ENCODE measurements at regions not wholly inside any gene's neighbourhood (a gene's known extent, or its start where the extent isn't known, plus 50 kb on each side); places are given as distances from the start of the nearest gene placed in this dataset.

DNA sequence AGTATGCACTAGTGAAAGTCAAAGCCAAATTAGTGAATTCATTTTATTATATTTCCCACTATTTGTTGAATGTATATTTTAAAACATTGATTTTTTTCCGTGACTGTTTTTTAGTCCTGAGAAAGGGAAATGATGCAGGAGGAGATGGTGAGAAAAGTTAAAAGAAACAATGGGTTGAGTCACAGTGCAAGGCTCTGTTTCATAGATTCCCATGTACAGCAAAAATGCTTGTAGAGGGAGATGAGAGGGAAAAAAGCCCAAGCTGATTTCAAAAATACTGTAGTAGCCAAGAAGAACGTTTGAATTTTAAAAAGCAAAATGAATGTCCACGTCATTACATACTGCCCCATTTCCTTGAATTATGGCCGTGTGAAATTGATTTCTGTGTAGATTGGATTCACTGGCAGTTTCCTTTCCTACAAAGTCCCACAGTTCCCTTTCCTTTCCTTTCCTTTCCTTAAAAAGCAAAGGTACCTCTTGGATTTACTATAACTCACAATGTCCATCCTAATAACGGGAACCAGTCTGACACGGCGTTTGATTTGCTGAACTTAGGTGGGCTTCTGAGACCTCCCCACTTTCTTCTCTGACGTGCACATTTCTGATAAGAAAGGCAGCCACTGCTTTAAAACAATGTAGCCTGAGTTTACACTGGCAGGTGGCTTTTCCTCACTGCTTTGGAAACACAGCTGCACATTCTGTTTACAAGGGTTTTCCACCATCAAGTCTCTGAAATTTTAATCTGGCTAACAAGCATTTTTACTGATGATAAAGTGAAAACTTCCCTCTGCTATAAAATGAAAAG lies 63.7 kb downstream of the SPCS3 start:
- Histone ChIP-seq H4K20me1 (ENCODE audit: insufficient read depth, low read length) (no peaks in the 10 kb centered on the region), H3K4me2 (ENCODE audit: insufficient read depth, low read length) (no peak overlapping the region), H3K4me3 (ENCODE audit: low read depth in 1 of 2, low read length in 2 of 2) (no peak overlapping the region), H3K36me3 (ENCODE audit: insufficient read depth, low read length) (no peaks in the 10 kb centered on the region), H3K9ac (ENCODE audit: low read depth, low read length) (no peak overlapping the region), H3K27me3 (ENCODE audit: insufficient read depth, low read length, poor library complexity) (no peaks in the 10 kb centered on the region), H3K79me2 (ENCODE audit: insufficient read depth, low read length) (no peaks in the 10 kb centered on the region), H3K4me1 (ENCODE audit: insufficient read depth, low read length) (no peaks in the 10 kb centered on the region), H3K27ac (ENCODE audit: low read length) (no peak overlapping the region), H3K9me3 (ENCODE audit: insufficient read depth, low read length, severe bottlenecking) (no peaks in the 10 kb centered on the region), H2AFZ (ENCODE audit: low read depth, low read length) (no peak overlapping the region)
- no peak for DNase-seq
- no peak for TF ChIP-seq EZH2 (IDR thresholded peaks at IDR 0.05; ENCODE audit: borderline replicate concordance, low read depth, low read length, severe bottlenecking)
- TF ChIP-seq, protein P1, sequence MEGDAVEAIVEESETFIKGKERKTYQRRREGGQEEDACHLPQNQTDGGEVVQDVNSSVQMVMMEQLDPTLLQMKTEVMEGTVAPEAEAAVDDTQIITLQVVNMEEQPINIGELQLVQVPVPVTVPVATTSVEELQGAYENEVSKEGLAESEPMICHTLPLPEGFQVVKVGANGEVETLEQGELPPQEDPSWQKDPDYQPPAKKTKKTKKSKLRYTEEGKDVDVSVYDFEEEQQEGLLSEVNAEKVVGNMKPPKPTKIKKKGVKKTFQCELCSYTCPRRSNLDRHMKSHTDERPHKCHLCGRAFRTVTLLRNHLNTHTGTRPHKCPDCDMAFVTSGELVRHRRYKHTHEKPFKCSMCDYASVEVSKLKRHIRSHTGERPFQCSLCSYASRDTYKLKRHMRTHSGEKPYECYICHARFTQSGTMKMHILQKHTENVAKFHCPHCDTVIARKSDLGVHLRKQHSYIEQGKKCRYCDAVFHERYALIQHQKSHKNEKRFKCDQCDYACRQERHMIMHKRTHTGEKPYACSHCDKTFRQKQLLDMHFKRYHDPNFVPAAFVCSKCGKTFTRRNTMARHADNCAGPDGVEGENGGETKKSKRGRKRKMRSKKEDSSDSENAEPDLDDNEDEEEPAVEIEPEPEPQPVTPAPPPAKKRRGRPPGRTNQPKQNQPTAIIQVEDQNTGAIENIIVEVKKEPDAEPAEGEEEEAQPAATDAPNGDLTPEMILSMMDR (IDR thresholded peaks at IDR 0.05; ENCODE audit: borderline replicate concordance, extremely low read depth, low read length, poor library complexity, severe bottlenecking), result no peak
- no peak for ATAC-seq (ENCODE audit: insufficient read depth, low read depth)

DNA sequence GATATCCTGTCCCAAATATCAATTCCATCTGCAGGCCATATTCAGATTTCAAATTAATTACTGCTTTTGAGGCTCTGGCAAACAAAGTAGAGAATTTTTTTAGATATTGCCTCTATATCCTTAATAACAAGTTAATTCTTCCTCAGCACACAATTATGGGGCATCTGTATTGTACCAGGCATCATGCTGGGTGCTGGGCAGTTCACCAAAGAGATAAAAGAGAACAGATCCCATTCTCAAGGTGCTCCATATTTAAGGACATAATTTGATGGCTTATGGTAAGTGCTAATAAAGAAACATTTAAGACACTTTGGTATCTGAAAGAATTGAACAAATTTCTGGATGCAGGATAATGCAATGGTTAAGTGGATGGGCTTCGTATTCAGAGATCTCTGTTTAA lies 65.8 kb downstream of the SPCS3 start:
- H3K27ac ChIP-seq (ENCODE audit: low read length), result no peak overlapping the region
- H3K9ac ChIP-seq (ENCODE audit: low read depth, low read length), result no peak overlapping the region
- ATAC-seq (ENCODE audit: insufficient read depth, low read depth) (no peak), DNase-seq (no peak)
- no peak overlapping the region for H2AFZ ChIP-seq (ENCODE audit: low read depth, low read length)
- H3K4me1 ChIP-seq (ENCODE audit: insufficient read depth, low read length), result no peaks in the 10 kb centered on the region
- no peaks in the 10 kb centered on the region for H3K27me3 ChIP-seq (ENCODE audit: insufficient read depth, low read length, poor library complexity)
- no peaks in the 10 kb centered on the region for H4K20me1 ChIP-seq (ENCODE audit: insufficient read depth, low read length)
- no peaks in the 10 kb centered on the region for H3K79me2 ChIP-seq (ENCODE audit: insufficient read depth, low read length)
- no peaks in the 10 kb centered on the region for H3K9me3 ChIP-seq (ENCODE audit: insufficient read depth, low read length, severe bottlenecking)
- no peak overlapping the region for H3K4me3 ChIP-seq (ENCODE audit: low read depth in 1 of 2, low read length in 2 of 2)
- no peaks in the 10 kb centered on the region for H3K36me3 ChIP-seq (ENCODE audit: insufficient read depth, low read length)
- H3K4me2 ChIP-seq (ENCODE audit: insufficient read depth, low read length), result no peak overlapping the region
- TF ChIP-seq EZH2 (IDR thresholded peaks at IDR 0.05; ENCODE audit: borderline replicate concordance, low read depth, low read length, severe bottlenecking), result no peak
- TF ChIP-seq, protein P1 (IDR thresholded peaks at IDR 0.05; ENCODE audit: borderline replicate concordance, extremely low read depth, low read length, poor library complexity, severe bottlenecking), result no peak

DNA sequence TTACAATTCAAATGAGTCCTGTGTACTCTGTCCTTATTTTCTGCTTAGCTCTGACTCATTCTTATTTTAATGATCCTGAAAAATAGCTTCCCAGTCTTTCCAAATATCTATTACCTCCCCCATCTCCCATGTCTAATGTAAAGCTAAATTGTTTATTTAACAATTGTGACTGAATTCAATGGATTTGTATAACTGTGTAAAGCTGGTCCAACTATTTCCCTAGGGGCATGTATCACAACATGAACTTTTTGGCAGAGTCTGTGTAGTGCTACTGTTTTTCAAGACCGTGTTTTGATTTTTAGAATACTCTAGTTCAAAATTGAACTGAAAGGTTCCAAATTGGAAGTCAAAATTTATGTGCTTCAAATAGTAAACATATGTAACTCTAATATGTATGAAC lies 67.8 kb downstream of the SPCS3 start:
- Histone ChIP-seq H3K36me3 (ENCODE audit: insufficient read depth, low read length) (no peaks in the 10 kb centered on the region), H3K79me2 (ENCODE audit: insufficient read depth, low read length) (no peaks in the 10 kb centered on the region), H3K4me2 (ENCODE audit: insufficient read depth, low read length) (no peak overlapping the region), H3K27me3 (ENCODE audit: insufficient read depth, low read length, poor library complexity) (peaks cover 3% of the 10 kb centered on the region), H3K4me1 (ENCODE audit: insufficient read depth, low read length) (no peaks in the 10 kb centered on the region), H3K4me3 (ENCODE audit: low read depth in 1 of 2, low read length in 2 of 2) (no peak overlapping the region), H4K20me1 (ENCODE audit: insufficient read depth, low read length) (no peaks in the 10 kb centered on the region), H3K27ac (ENCODE audit: low read length) (no peak overlapping the region), H2AFZ (ENCODE audit: low read depth, low read length) (no peak overlapping the region), H3K9me3 (ENCODE audit: insufficient read depth, low read length, severe bottlenecking) (no peaks in the 10 kb centered on the region), H3K9ac (ENCODE audit: low read depth, low read length) (no peak overlapping the region)
- TF ChIP-seq, protein P1 (IDR thresholded peaks at IDR 0.05; ENCODE audit: borderline replicate concordance, extremely low read depth, low read length, poor library complexity, severe bottlenecking), result no peak
- no peak for TF ChIP-seq EZH2 (IDR thresholded peaks at IDR 0.05; ENCODE audit: borderline replicate concordance, low read depth, low read length, severe bottlenecking)
- no peak for ATAC-seq (ENCODE audit: insufficient read depth, low read depth)
- DNase-seq, result no peak

Measured in DND-41 (cell line).